HG03064 (cell line): ENCODE measurements at regions not wholly inside any gene's neighbourhood (a gene's known extent, or its start where the extent isn't known, plus 50 kb on each side); places are given as distances from the start of the nearest gene placed in this dataset.

Experiments used
- ATAC-seq: cut with Tn5 transposase; IDR thresholded peaks from one replicate; pipeline ENCODE4 v1.9.1; 2021; ENCODE audit warnings: low read depth; ENCODE audit not compliant: unreplicated experiment

DNA sequence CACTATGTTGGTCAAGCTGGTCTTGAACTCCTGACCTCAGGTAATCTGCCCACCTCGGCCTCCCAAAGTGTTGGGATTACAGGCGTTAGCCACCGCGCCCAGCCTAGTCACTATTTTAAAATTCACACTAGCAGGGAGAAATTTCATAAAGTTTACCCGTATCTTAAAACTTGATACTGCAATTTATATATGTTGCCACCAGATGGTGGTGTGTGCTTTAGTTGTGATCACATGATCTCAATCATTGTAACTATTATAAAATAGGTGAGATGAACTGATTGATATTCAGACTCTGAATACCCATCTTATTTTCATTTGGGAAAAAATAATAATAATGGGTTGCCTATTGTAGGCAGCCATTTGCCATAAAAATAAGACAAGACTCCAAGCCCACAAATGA is 1330.4 kb upstream of the WWC1 start:
- ATAC-seq, result no peak

DNA sequence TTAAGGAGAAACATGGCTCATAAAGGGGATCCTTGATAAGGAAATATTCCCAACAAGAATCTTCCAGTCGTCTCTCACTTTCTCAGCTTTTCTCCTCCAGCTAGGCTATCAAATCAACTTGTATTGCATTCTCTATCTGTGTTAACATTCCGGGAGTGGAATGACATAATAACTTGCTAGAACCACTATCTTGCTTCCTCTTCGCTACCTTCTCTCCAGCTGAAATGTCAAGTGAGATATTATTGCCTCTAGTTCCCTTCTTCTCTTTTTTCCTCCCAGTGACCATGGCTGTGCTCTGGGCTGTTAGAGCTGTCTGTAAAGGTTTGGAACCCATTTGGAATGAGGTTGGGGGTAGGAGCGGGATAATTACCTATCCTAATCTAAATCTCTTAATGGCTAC is 1329.5 kb upstream of the WWC1 start:
- no peak for ATAC-seq

DNA sequence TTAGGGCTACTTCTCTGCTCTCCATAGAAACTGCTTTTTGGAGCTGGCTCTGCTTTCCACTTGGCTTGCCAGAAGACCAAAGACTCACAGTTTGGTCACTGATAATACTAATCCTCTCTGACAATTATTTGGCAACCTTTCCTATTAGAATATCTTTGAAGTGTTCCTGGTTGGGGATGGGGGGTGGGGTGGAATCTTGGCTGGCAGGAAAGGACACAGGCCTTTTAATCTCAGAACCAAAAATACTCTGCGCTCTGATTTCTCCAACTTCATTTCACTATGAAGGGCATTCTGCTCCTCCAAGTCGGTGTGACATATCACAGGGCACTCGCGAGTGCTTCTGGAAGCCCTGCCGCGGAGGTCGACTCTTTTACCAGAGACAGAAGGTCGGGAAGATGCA is 1329.0 kb upstream of the WWC1 start:
- ATAC-seq, result no peak

DNA sequence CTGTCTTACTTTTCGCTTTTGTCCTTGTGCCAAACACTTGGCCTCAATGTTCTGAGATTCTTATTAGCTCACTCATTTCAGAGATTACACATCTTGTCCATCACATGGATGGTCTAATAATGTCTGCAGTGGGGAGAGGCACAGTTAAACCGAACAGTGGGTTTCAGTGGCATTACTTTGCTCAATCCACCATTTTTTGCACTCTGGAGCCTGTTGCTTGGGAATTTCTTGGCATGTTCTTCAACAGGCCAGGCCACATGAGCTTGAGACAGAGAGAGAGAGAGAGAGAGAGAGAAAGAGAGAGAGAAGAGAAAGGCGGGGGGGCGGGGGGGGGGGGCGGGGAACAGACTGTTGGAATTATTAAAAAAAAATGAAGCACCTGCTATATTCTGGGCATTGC is 1327.8 kb upstream of the WWC1 start:
- no peak for ATAC-seq

DNA sequence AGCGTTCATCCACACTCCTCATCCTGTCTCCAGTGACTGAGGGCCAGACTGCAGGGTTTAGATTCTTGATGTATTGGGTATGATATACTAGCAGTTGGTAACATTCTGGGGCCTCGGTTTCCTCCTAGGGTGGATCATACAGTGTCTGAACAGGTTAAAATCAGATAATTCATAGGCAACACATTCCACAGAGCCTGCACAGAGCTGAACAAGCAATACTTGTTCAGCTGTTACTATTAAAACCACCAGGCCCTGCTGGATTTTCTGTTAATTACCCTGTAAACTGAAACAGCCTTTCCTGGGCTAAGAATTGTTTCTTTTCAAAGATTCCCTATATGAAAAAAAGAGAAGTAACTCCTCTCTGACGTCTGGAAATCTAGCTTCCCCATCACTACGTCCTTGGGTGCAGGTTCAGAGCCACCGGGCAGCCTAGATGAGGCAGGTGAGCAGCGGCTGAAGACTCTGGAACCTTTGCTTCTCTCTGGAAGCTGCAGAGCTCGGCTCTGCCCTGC is 1313.5 kb upstream of the WWC1 start:
- ATAC-seq, result no peak

DNA sequence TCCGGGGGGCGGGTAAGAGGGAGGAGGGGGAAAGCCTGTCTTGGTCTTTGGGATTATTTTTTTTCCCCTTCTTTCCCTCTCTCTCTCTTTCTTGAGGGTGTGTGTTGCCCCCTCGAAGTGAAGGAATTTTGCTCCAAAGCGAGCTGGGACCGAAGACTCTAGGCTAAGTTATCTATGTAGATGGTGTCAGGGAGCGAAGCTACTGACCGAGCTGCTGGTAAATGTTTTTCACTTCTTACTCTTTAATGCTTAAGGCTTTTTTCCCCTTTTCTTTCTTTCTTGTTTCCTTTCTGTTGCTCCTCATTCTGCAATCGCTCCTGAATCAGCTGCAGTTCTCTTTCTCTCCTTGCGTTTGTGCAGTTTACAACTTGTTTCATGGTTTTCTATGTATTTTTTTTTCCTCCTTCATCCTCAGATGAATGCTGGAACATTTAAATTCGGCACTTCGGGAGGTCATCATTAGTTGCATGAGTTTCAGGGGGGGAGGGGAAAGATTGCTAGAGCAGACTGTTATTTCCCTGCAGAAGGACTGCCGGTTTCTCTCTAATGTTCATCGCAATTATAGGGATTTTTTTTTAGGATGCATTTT is 1312.0 kb upstream of the WWC1 start:
- no peak for ATAC-seq

DNA sequence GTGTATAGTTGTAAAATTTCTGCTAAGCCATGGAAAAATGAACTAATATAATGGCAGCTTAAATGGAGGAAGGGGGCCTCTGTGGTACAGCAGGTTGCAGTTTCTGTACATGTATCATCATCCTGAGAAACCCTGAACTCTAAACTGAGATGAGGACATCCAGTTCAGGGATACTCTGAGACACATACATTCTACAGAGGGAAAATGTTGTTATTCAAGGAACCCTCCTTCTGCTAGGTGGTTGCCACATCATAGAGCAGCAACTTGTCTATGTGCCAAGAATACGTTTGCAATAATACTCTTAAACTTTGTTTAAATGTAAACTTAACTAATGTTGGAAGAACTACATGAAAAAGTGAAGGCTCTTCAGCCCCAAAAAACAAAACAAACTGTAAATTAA is 1310.8 kb upstream of the WWC1 start:
- no peak for ATAC-seq

DNA sequence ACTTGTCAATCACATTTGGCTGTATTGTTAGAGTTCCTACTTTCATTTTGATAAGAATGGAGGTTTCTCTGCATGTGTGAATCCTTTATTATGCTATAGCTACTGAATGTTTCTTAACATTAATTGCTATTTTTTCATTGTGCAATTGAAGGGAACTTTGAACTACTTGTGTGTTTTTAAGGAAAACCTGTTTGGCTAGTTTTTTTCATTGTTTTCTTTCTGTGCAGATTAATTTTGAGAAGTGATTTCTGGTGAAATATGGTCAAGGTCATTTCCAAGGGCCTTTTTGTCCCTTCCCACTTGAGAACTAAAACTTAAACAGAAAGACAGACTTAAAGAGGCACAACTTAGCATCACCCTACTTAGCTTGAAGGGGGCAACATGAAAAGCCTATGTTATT is 1309.2 kb upstream of the WWC1 start:
- no peak for ATAC-seq

DNA sequence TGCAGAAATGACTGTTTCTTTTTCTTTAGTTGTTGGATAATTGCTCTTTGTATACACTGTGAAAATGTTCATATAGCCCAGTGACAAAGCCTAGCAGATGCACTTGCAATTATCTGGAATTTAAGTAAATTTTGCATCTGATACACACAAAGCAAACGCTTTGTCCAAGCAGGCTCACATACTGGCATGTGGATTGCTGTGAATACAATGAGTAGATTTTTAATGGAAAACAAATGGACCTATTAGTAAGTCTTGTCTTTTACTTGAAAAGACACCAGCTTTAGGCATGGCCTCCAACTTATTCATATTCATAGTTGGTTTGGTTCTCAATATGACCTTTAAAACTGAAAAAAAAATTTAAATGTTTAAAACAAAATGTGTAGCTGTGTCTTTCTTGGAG is 1299.8 kb upstream of the WWC1 start:
- no peak for ATAC-seq

DNA sequence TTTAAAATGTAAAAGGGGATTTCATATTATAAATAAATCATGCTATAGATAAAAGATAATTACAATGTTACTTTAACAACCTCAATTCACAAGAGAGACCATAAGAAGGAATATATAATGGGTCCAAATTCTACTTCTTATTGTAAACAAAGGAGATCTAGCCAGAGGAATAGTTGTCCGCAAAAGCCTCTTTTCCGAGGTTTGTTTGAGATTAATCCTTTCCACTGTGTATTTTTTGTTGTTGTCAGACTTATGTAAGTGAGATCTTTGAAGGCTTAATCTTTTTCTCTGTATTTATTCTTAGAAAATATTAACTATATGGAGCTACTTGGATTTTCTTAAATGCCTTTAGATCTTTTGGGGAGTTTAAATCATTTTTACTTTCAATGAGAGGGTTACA is 1299.3 kb upstream of the WWC1 start:
- no peak for ATAC-seq

DNA sequence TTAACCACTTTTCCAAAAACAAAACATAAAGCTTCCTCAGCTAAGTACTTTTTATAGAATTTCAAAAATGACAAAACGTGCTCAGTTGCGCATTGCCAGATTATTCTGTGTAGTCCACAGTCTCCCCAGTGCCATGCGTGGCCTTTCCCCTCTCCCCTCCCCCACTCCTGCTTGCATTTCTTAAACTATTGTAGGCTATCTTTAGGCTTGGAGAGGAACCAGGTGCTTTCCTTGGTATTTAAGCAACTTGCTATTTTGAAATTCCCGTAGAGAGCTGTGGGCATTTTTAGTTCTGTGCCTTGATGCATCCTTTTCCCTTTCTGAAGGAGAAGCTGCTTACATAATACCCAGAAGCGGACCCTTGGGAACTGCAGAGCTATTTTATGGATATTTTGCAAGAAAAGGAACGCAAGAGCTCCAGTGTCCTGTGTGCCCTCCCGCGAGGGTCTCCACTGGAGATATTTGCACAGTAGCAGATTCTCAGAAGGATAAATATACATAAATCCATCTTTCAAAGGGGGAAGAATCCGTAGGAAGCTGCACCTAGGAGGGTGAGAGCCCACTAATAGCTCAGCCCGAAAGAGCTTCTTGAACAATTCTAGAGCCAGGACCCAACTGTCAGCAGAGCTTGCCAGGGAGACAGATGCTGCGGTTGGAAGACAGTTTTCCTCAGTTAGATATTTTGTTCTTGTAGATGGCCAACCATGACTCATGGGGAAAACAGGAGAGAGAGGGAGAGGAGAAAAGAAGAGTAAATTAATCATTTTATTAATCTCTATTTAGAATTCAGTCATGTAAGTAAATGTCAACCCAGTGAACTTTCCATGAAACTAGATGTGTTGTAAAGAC is 1298.3 kb upstream of the WWC1 start:
- ATAC-seq, result no peak

DNA sequence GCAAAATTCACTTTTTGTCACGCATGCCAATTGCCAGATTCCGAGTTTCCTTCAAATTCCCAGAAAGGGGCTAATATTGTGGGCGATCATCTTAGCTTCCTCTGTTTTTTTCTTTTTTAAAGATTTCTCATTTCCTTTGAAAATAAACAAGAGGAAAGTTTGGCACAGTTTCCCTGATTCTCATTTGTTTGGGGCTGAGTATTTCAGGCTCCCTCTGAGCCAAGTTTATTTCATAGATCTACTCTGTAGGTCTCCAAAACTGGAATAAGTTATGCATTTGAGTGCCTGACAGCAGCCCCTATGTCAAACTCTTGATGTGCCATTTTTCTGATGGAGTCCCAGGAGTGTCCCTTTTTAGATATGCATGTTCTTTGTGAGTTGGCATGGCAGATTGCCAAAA is 1297.2 kb upstream of the WWC1 start:
- no peak for ATAC-seq

DNA sequence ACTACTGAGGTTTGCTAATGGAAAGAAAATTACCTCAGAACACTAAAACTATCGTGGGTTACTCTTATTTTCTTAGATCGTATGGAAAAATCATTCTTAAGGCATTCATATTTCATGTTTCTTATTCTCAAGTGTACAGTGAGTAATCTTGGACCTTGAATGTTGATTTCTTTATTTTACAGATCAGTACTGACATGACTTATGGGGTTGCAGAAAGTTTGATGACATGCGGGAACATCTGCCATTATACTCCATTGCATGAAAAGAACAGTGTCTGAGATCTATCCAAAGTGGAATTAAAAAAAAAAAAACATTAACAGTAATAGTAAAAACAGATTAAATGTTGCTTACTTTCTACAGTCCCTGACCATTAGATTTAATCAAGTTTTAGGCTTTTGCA is 1290.2 kb upstream of the WWC1 start:
- no peak for ATAC-seq

DNA sequence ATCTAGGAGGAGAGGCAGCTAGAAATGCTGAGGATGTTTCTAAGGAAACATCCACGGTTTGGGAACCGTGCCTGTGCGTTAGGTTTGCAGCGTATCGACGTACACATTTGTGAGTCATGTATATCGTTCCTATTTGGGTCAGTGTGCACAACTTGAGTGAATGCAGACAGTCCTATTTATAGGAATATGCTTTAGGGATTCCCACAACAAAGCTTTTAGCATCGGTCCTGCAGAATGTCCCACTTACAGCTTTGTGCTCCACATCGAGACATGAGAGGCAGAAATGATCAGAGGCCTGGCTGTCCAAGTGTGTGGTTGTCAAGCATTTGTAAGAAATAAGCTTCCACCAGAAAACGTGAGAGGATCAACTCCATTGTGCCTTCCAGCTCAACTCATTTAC is 1282.7 kb upstream of the WWC1 start:
- no peak for ATAC-seq

DNA sequence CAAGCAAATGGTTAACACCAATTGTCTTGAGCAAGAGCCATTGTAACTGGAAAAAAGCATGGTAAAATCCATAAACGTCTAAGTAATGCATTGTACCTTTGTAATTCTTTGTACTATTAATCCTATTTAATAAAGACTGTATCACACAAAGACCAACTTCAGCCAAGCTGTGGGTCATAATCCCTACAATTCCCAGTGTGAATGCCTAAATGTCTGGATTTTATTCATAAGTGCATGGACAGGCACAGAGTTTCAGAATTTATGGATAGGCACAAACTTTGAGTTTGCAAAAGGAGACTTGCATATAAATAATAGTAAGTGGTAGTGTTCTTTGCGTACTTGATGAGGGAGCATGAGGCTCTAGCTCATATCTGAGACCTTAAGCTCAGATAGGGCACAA is 1280.2 kb upstream of the WWC1 start:
- ATAC-seq, result no peak

DNA sequence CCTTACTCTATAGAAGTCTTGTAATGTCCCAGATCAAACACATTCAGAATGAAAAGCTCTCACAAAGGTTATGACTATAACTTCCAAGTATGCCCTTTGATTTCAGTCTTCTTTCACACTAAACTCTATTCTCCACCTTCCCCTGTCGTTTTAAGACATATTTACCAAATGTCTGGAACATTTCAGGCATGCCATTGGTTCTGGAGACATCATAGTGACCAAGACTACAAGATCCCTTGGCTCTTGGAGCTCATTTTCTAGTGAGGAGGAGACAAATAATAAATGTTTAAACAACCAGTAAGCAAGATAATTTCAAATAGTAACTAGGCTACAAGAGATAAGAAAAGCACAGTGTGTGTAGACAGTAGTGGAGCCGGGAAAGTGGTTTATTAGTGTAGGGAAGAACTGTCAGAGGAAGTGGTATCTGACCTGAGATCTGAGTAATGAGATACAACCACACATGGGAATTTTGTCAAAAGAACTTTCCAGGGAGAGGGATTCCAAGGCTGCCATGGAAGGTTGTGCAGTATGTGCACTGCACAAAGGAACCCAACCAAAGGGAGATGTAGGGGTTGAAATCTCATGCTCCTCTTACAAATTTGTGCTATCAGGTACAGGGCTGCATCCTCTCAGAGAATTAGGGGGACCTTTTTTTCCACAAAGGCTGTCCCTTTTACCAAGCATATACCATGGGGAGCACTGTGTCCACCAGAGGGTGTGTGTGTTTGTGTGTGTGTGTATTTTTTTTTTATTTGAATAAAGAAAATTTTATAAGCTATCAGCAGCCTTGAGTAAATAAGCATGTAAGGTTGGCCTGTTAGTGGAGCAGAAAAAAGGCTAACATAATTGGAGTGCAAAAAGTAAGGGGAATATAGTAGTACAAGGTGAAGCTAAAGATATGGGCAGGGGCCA is 1279.1 kb upstream of the WWC1 start:
- no peak for ATAC-seq

DNA sequence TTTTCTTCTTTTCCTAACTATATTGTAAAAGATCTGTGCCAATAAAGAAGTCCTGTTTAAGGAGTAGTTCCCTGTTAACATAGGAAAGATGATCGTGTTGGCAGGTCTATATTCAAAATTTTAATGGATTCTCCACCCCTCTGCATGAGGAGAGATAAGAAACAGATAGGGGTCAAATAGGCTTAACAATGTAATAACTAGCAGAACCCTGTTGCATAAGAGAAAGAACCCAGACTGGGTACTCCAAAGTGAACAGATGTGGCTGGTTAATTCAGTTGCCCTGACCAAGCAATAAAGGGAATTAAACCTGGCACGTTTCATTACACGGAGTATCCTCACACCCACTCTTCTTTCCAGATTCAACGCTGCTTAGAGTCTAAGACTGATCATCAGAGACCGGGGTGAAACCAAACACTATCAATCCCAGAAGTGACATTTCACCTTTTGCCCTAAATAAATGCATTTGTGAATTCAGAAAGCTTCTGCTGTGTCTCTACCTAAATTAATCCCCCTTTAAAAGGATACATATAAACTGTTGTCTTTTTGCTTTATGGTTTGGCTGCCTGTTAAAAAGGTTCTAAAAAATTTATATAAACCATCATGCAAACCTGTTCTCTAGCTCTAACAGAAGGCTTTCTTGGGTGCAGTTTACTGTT is 1276.9 kb upstream of the WWC1 start:
- ATAC-seq, result no peak

DNA sequence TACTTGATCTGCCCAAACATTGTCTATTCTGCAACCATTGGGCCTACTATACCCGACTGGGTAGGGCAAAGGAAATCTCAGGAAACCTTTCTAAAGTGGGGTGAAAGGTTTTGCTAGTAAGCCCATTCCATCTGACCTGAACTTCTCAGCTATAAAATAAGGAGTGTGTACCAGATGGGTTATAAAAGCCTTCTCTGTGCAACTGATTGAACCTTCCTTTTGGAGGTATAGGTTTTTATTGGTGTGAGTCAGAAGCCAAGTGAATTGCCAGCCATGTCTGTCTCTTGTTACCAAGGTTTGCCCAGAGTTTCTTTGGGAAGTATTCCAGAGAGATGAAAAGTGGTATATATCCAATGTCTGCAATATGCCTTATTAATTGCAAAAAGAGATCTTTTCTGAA is 1271.0 kb upstream of the WWC1 start:
- no peak for ATAC-seq

DNA sequence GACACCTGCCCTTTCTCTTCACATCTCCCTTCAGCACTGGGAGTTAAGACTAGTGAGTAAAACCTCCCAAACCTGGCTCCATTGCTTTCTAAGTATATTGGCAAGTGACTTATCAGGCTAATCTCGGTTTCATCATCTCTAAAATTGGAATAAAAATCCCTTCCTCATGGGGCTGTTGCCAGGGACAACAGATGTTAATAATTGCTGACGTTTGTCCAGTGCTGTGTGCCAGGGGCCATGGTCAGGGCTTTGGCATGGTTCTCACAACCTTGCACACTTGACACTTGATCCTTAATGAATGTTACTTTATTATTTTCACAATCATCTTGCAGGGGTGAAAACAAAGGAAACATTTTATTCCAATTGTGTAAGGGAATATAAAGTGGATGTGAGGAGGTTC is 1262.0 kb upstream of the WWC1 start:
- ATAC-seq, result no peak

DNA sequence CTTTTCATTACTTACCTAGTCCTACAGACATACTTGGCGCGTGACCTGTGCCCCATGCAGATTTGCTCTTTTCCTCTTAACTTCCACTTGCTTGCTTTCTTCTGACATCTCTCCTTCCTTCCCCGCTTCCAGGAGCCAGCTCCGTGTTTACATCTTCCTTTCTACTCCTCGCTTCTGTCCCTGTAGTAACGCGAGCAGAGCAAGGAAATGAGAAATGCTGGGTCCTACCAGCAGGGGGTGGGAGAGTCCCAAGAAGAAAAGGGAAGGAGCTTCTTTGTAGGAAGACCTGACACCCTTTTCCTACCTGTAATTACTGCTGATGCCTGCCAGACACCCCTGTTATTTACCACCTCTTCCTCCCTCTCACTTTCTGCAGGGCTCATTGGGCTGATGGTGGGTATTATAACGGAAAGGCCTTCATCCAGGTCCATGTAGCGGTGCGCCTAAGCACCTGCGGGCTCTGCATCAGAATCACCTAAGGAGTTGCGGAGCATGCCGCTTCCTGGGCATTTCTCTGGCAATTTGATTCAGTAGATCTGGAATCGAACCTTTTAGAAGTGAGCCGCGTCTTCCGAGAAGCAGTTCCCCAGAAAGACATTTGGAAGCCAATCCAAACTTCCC is 1260.8 kb upstream of the WWC1 start:
- no peak for ATAC-seq
